ENCODE measurements at regions not wholly inside any gene's neighbourhood (a gene's known extent, or its start where the extent isn't known, plus 50 kb on each side); places are given as distances from the start of the nearest gene placed in this dataset.

DNA sequence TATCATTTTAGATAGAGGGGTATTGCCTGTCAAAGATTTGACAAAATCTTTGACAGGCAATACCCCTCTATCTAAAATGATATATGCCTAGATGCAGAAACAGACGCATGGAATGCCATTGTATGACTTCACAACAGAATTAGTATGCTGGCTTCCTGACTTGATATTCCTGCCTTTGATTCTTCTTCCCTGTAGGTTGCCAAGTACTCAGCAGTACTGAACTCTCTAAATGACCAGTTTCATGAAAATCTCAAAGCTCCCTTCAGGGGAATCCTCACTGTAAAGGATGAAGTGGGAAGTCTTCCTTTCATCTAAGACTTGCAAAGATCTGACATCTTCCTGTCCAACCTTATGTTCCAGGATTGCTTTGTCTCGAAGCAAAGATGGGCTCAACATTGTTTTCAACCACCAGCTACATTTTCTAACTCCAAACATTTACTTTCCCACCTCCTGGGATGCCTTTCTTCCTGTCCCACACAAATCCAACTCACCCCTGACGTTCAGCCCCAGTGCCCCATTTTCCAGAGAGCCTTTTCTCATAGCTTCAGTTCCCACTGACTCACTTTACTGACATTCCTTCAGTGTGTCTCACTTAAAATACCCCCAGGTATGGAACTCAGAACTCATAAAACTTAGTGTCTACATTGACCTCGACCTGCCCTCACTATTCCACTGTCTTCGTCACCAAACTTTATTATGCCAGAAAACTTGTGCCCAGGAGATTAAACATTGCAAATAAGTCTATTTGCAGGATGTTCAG lies 67.3 kb upstream of the KCNJ6 start:
- H3K4me3 ChIP-seq (ENCODE audit: low read depth, low read length): no peak overlapping the region
- no peak for DNase-seq (ENCODE audit: low read depth)
- no peak for TF ChIP-seq CTCF (IDR thresholded peaks at IDR 0.05; ENCODE audit: insufficient read depth, low read length)

GRCh38 chr21:37984416-37984815 lies 68.2 kb upstream of the KCNJ6 start:
- no peak overlapping the region for H3K4me3 ChIP-seq (ENCODE audit: low read depth, low read length)
- DNase-seq (ENCODE audit: low read depth): no peak
- no peak for TF ChIP-seq CTCF (IDR thresholded peaks at IDR 0.05; ENCODE audit: insufficient read depth, low read length)

- no peak overlapping the region for H3K4me3 ChIP-seq (ENCODE audit: low read depth, low read length)
- TF ChIP-seq CTCF (IDR thresholded peaks at IDR 0.05; ENCODE audit: insufficient read depth, low read length): no peak
- no peak for DNase-seq (ENCODE audit: low read depth)
These were observed 69.7 kb upstream of the KCNJ6 start for GRCh38 chr21:37986000-37986399.

DNA sequence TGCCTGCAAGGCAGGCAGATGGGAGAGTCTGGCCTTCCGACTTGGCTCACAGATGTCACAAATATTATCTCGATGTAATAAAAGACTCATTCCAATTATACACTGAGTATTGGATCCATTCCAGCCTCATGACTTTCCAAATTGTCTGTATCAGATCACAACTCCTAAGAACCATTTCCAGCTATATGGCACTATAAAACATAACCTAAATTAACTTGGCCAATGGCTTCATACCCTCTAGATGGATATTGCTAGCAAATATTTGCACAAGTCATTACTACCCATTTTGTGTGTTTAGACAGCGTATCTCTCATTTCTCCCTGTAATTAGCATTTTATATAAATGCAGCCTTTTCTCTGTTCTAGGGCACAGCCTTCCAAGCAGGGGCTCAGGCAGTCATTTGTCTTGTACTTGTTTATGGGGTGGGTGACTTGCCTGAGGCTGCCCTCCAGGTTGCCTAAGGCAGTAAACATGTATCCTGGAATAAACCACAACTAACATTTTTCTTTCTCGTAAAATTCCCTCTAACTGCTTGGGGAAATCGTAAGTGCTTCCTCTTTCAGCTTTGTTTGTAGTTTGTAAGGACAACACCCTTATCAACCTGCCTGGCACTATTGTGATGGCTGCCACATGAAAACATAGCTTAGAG lies 70.6 kb upstream of the KCNJ6 start:
- no peak for TF ChIP-seq CTCF (IDR thresholded peaks at IDR 0.05; ENCODE audit: insufficient read depth, low read length)
- no peak for DNase-seq (ENCODE audit: low read depth)
- H3K4me3 ChIP-seq (ENCODE audit: low read depth, low read length): no peak overlapping the region

DNA sequence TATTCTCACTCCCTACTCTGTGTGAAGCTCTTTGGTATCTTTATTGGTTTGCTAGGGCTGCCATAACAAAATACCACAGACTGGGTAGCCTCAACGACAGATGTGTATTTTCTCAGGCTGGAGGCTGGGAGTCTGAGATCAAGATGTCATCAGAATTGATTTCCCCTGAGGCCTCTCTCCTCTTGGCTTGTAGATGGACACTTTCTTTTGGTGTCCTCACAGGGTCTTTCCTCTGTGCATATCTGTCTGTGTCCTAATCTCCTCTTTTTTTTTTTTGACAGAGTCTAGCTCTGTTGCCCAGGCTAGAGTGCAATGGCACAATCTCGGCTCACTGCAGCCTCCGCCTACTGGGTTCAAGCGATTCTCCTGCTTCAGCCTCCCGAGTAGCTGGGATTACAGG lies 71.4 kb upstream of the KCNJ6 start:
- H3K4me3 ChIP-seq (ENCODE audit: low read depth, low read length): no peak overlapping the region
- TF ChIP-seq CTCF (IDR thresholded peaks at IDR 0.05; ENCODE audit: insufficient read depth, low read length): no peak
- DNase-seq (ENCODE audit: low read depth): no peak

- no peak for DNase-seq (ENCODE audit: low read depth)
- no peak overlapping the region for H3K4me3 ChIP-seq (ENCODE audit: low read depth, low read length)
- TF ChIP-seq CTCF (IDR thresholded peaks at IDR 0.05; ENCODE audit: insufficient read depth, low read length): no peak
These were observed 76.8 kb upstream of the KCNJ6 start for GRCh38 chr21:37993071-37993470.
